ENCODE measurements at regions not wholly inside any gene's neighbourhood (a gene's known extent, or its start where the extent isn't known, plus 50 kb on each side); places are given as distances from the start of the nearest gene placed in this dataset.
A peak's percentile ranks its signal among the peaks of the same experiment; 100 is the strongest.
"Not testable (repeated sequence)": the region's sequence is repeated elsewhere in the genome, so short reads cannot be mapped to it uniquely, and the experiment has no call there.

GRCh38 chr2:61658841-61659780, 121.0 kb upstream of the XPO1 start:
- peak; percentile 75 for DNase-seq (ENCODE audit: low spot score)
- peak; percentile 54 for TF ChIP-seq CTCF (IDR thresholded peaks at IDR 0.05; ENCODE audit: borderline replicate concordance, control extremely low read depth, extremely low read depth, insufficient read depth, missing control alignments)
- in situ Hi-C loops (cut with MboI; ENCODE audit: low sequenced_read_pairs, unreplicated experiment): no loop called here

- DNase-seq (ENCODE audit: low spot score); in situ Hi-C loops (cut with MboI; ENCODE audit: low sequenced_read_pairs, unreplicated experiment): not testable (repeated sequence)
Observed at GRCh38 chr2:61649946-61650345, 111.8 kb upstream of the XPO1 start.

- DNase-seq (ENCODE audit: low spot score): no peak
- in situ Hi-C loops (cut with MboI; ENCODE audit: low sequenced_read_pairs, unreplicated experiment): no loop called here
- no peak for TF ChIP-seq CTCF (IDR thresholded peaks at IDR 0.05; ENCODE audit: borderline replicate concordance, control extremely low read depth, extremely low read depth, insufficient read depth, missing control alignments)
Observed at GRCh38 chr2:61649021-61649420, 110.9 kb upstream of the XPO1 start.

GRCh38 chr2:61647044-61647443, 108.9 kb upstream of the XPO1 start:
- no peak for TF ChIP-seq CTCF (IDR thresholded peaks at IDR 0.05; ENCODE audit: borderline replicate concordance, control extremely low read depth, extremely low read depth, insufficient read depth, missing control alignments)
- no peak for DNase-seq (ENCODE audit: low spot score)
- in situ Hi-C loops (cut with MboI; ENCODE audit: low sequenced_read_pairs, unreplicated experiment): no loop called here

- TF ChIP-seq CTCF (IDR thresholded peaks at IDR 0.05; ENCODE audit: borderline replicate concordance, control extremely low read depth, extremely low read depth, insufficient read depth, missing control alignments): no peak
- in situ Hi-C loops (cut with MboI; ENCODE audit: low sequenced_read_pairs, unreplicated experiment): no loop called here
- no peak for DNase-seq (ENCODE audit: low spot score)
Observed at GRCh38 chr2:61645911-61646310, 107.8 kb upstream of the XPO1 start.

GRCh38 chr2:61643153-61643552, 105.0 kb upstream of the XPO1 start:
- in situ Hi-C loops (cut with MboI; ENCODE audit: low sequenced_read_pairs, unreplicated experiment); DNase-seq (ENCODE audit: low spot score): not testable (repeated sequence)

- DNase-seq (ENCODE audit: low spot score): no peak
- in situ Hi-C loops (cut with MboI; ENCODE audit: low sequenced_read_pairs, unreplicated experiment): no loop called here
- no peak for TF ChIP-seq CTCF (IDR thresholded peaks at IDR 0.05; ENCODE audit: borderline replicate concordance, control extremely low read depth, extremely low read depth, insufficient read depth, missing control alignments)
Observed at GRCh38 chr2:61640406-61640805, 102.2 kb upstream of the XPO1 start.

Measured in GM13976 (cell line).